SU-DHL-6 (cell line): ENCODE measurements at regions not wholly inside any gene's neighbourhood (a gene's known extent, or its start where the extent isn't known, plus 50 kb on each side); places are given as distances from the start of the nearest gene placed in this dataset.
"Not testable (repeated sequence)": the region's sequence is repeated elsewhere in the genome, so short reads cannot be mapped to it uniquely, and the experiment has no call there.

Experiments used
- H2AFZ ChIP-seq: fragments of 200-600 bp; sonication (generic); 2 replicates; pipeline ENCODE4 v1.6.1; 2014; ENCODE audit warnings: low read depth, mild to moderate bottlenecking, moderate library complexity, mixed read lengths, antibody characterized with exemption, low read length; ENCODE audit not compliant: severe bottlenecking
- H3F3A ChIP-seq: fragments of 200-600 bp; shearing (Covaris generic); 2 replicates; pipeline ENCODE4 v1.6.0; 2016; ENCODE audit warnings: antibody characterized with exemption, mild to moderate bottlenecking; ENCODE audit not compliant: insufficient read depth
- H3K27ac ChIP-seq: fragments of 200-600 bp; sonication (generic); 2 replicates; pipeline ENCODE4 v1.5.1; 2016; ENCODE audit warnings: low read depth, mild to moderate bottlenecking, low read length, moderate library complexity, mixed read lengths
- H3K27me3 ChIP-seq: fragments of 200-600 bp; sonication (generic), shearing (Covaris generic); 2 replicates; pipeline ENCODE4 v1.6.0; 2014; ENCODE audit warnings: mild to moderate bottlenecking, low read length
- H3K36me3 ChIP-seq: fragments of 200-600 bp; sonication (generic); 2 replicates; pipeline ENCODE4 v1.6.1; 2014; ENCODE audit warnings: mild to moderate bottlenecking, low read length, mixed read lengths
- H3K4me2 ChIP-seq: fragments of 300-600, 200-600 bp; shearing (Covaris generic), sonication (generic); 2 replicates; pipeline ENCODE4 v1.6.0; 2014; ENCODE audit warnings: low read length, low read depth, mild to moderate bottlenecking; ENCODE audit not compliant: poor library complexity, severe bottlenecking
- H3K4me3 ChIP-seq: fragments of 200-600 bp; sonication (generic); 2 replicates; pipeline ENCODE4 v1.5.1; 2014; ENCODE audit warnings: antibody characterized with exemption, low read length, mild to moderate bottlenecking, mixed read lengths; ENCODE audit not compliant: insufficient read depth, poor library complexity, severe bottlenecking
- H3K79me2 ChIP-seq: fragments of 200-600 bp; sonication (generic); 2 replicates; pipeline ENCODE4 v1.6.1; 2014; ENCODE audit warnings: mild to moderate bottlenecking, low read length, moderate library complexity; ENCODE audit not compliant: insufficient read depth
- H3K9ac ChIP-seq: fragments of 200-600 bp; sonication (generic); 2 replicates; pipeline ENCODE4 v1.7.0; 2014; ENCODE audit warnings: mild to moderate bottlenecking, low read length
- H3K9me2 ChIP-seq: fragments of 200-600 bp; sonication (generic); replicated peaks from 2 replicates; pipeline ENCODE4 v1.6.1; 2014; ENCODE audit warnings: low read length; ENCODE audit not compliant: insufficient read depth
- H3K9me3 ChIP-seq: fragments of 200-600 bp; sonication (generic); 2 replicates; pipeline ENCODE4 v1.6.1; 2014; ENCODE audit warnings: low read length, mixed read lengths; ENCODE audit not compliant: insufficient read depth
- H4K20me1 ChIP-seq: fragments of 200-600 bp; sonication (generic); 2 replicates; pipeline ENCODE4 v1.6.1; 2014; ENCODE audit warnings: low read depth, mild to moderate bottlenecking, antibody characterized with exemption, low read length, moderate library complexity, mixed read lengths
- CTCF ChIP-seq: fragments of 200-600 bp; sonication (generic); IDR thresholded peaks from one replicate; pipeline ENCODE4 v1.5.1; 2017; ENCODE audit warnings: antibody characterized with exemption, mild to moderate bottlenecking, low read length, moderate library complexity; ENCODE audit not compliant: insufficient read depth, poor library complexity, severe bottlenecking
- EZH2phosphoT487 ChIP-seq: fragments of 200-600 bp; sonication (generic), shearing (Covaris generic); conservative IDR thresholded peaks from 2 replicates; pipeline ENCODE4 v1.6.1; 2018; ENCODE audit warnings: mild to moderate bottlenecking, antibody characterized with exemption, low read length, moderate library complexity, mixed read lengths

- H3K27ac ChIP-seq: not testable (repeated sequence)
These were observed 1360.7 kb downstream of the RPIA start for GRCh38 chr2:90052113-90052631.

GRCh38 chr2:90069290-90069894 lies 1377.9 kb downstream of the RPIA start:
- H3K9ac ChIP-seq: no peak overlapping the region
- H3F3A ChIP-seq: no peaks in the 10 kb centered on the region
- TF ChIP-seq CTCF: peak; percentile 87
- TF ChIP-seq EZH2phosphoT487: no peak
- H4K20me1 ChIP-seq: no peaks in the 10 kb centered on the region
- H3K27me3 ChIP-seq: no peaks in the 10 kb centered on the region
- H3K9me2 ChIP-seq: no peaks in the 10 kb centered on the region
- no peaks in the 10 kb centered on the region for H3K9me3 ChIP-seq
- no peaks in the 10 kb centered on the region for H3K36me3 ChIP-seq
- no peak overlapping the region for H2AFZ ChIP-seq
- no peak overlapping the region for H3K27ac ChIP-seq
- H3K4me2 ChIP-seq: no peak overlapping the region
- H3K4me3 ChIP-seq: no peak overlapping the region
- H3K79me2 ChIP-seq: no peaks in the 10 kb centered on the region

More at GRCh38 chr2:90052113-90052631, 1360.7 kb downstream of the RPIA start:
- H4K20me1 ChIP-seq, H3F3A ChIP-seq, H3K9me2 ChIP-seq, H3K9ac ChIP-seq, H3K36me3 ChIP-seq, H3K4me2 ChIP-seq, H3K4me3 ChIP-seq, H3K27me3 ChIP-seq, H3K79me2 ChIP-seq, H2AFZ ChIP-seq, H3K9me3 ChIP-seq: not testable (repeated sequence)

GRCh38 chr2:90076311-90076710 lies 1384.8 kb downstream of the RPIA start:
- no peaks in the 10 kb centered on the region for H4K20me1 ChIP-seq
- H2AFZ ChIP-seq: no peak overlapping the region
- no peak overlapping the region for H3K4me3 ChIP-seq
- H3K9me3 ChIP-seq: no peaks in the 10 kb centered on the region
- no peaks in the 10 kb centered on the region for H3K36me3 ChIP-seq
- H3K27ac ChIP-seq: no peak overlapping the region
- H3K27me3 ChIP-seq: no peaks in the 10 kb centered on the region
- H3K9me2 ChIP-seq: no peaks in the 10 kb centered on the region
- H3K4me2 ChIP-seq: no peak overlapping the region
- H3K79me2 ChIP-seq: no peaks in the 10 kb centered on the region
- TF ChIP-seq EZH2phosphoT487 (no peak), CTCF (no peak)
- no peak overlapping the region for H3K9ac ChIP-seq
- H3F3A ChIP-seq: no peaks in the 10 kb centered on the region

- H3K79me2 ChIP-seq: no peaks in the 10 kb centered on the region
- no peak overlapping the region for H3K27ac ChIP-seq
- H3K4me2 ChIP-seq: no peak overlapping the region
- no peaks in the 10 kb centered on the region for H3K9me3 ChIP-seq
- H3F3A ChIP-seq: no peaks in the 10 kb centered on the region
- H4K20me1 ChIP-seq: no peaks in the 10 kb centered on the region
- H2AFZ ChIP-seq: no peak overlapping the region
- H3K27me3 ChIP-seq: no peaks in the 10 kb centered on the region
- H3K36me3 ChIP-seq: no peaks in the 10 kb centered on the region
- TF ChIP-seq CTCF (no peak), EZH2phosphoT487 (no peak)
- no peak overlapping the region for H3K4me3 ChIP-seq
- no peak overlapping the region for H3K9ac ChIP-seq
- no peaks in the 10 kb centered on the region for H3K9me2 ChIP-seq
These were observed 1386.5 kb downstream of the RPIA start for GRCh38 chr2:90077948-90078347.
